Heart right ventricle (tissue), 16 donors: ENCODE measurements at regions not wholly inside any gene's neighbourhood (a gene's known extent, or its start where the extent isn't known, plus 50 kb on each side); places are given as distances from the start of the nearest gene placed in this dataset.

Source experiments
- ATAC-seq, 8 donors: fragments of 200-7000 bp; cut with Tn5 transposase; one replicate each; pipeline ENCODE4 v1.9.1; 2020; ENCODE audit warnings: mild to moderate bottlenecking in 8 of 8, moderate library complexity in 8 of 8, moderate number of reproducible peaks in 1 of 8
- DNase-seq, 2 donors: peaks; one replicate each; pipeline ENCODE4 v3.0.0-alpha.2; 2020
- H3K27ac ChIP-seq, 10 donors: fragments of 200-600 bp; sonication (generic) in 2 of 10; one replicate each; pipeline versions ENCODE4 v1.5.0 to v1.8.0; 2020 to 2022; ENCODE audit warnings: mild to moderate bottlenecking in 3 of 10
- H3K27me3 ChIP-seq, 7 donors: fragments of 200-600 bp; one replicate each; pipeline ENCODE4 v1.8.0; 2021 to 2022; ENCODE audit warnings: mild to moderate bottlenecking in 2 of 7
- H3K36me3 ChIP-seq, 9 donors: fragments of 200-600 bp; sonication (generic) in 1 of 9; one replicate each; pipeline versions ENCODE4 v1.5.0 to v1.8.0; 2020 to 2022; ENCODE audit warnings: mild to moderate bottlenecking in 2 of 9
- H3K4me1 ChIP-seq, 9 donors: fragments of 200-600 bp; sonication (generic) in 1 of 9; one replicate each; pipeline versions ENCODE4 v1.5.0 to v1.8.0; 2020 to 2022; ENCODE audit warnings: mild to moderate bottlenecking in 4 of 9
- H3K4me3 ChIP-seq, 10 donors: fragments of 200-600 bp; sonication (generic) in 2 of 10; one replicate each; pipeline versions ENCODE4 v1.5.0 to v1.8.0; 2020 to 2022; ENCODE audit warnings: mild to moderate bottlenecking in 7 of 10, moderate library complexity in 2 of 10
- H3K9me3 ChIP-seq, 11 donors: fragments of 200-600 bp in 10 of 11; sonication (generic) in 2 of 11; one replicate each; pipeline versions ENCODE4 v1.5.0 to v1.8.0; 2013 to 2022; ENCODE audit warnings: mild to moderate bottlenecking in 2 of 11, control low read depth in 1 of 11, moderate library complexity in 1 of 11
- CTCF ChIP-seq, 9 donors: fragments of 200-600 bp; sonication (generic) in 2 of 9; IDR thresholded peaks; one replicate each; pipeline versions ENCODE4 v1.5.0 to v1.8.0; 2021 to 2022; ENCODE audit warnings: antibody characterized with exemption in 9 of 9, mild to moderate bottlenecking in 5 of 9, moderate library complexity in 1 of 9
- WGBS, 2 donors: extraction: QIAGEN DNeasy Blood & Tissue Kit; methylation state at CpG; one replicate each; pipeline ENCODE4 v1.1.7; 2013; ENCODE audit warnings: inconsistent platforms in 1 of 2; 5-methylcytosine and 5-hydroxymethylcytosine counted together
- intact Hi-C, 10 donors: fragments of 100-400 bp; cut with DNase I; formaldehyde crosslinking; loops; one replicate each; pipeline versions ENCODE4 v1.11.1 to v1.14.2; 2022
- donor health status: Arrhythmogenic right ventricular cardiomyopathy.
- donor health status: ischemic (EF 13 %, LVEDD 7.1; RV severe dilation, severe dysfunction).
- donor health status: healthy with polysubstance abuse.
- donor health status: DM: no; HTN: yes; CAD: no.
- donor health status: DM: no; HTN: no; CAD: no.
- donor health status: ischemic (EF 25% LVEDD 6.9; RV normal size, moderate dysfunction).
- donor health status: ischemic (EF 25% LVEDD 5.7; RV mildly dilated, moderate dysfunction).
- donor health status: healthy.
- donor health status: DM: yes; HTN: yes; CAD: no.
- donor health status: Ischemic cardiomyopathy.
- donor health status: ischemic (EF 35%, LVEDD 5.7; RV mildly dilated, moderate dysfunction).
- donor health status: nonischemic (EF 11% LVEDD 7.7; RV severe dilation, severe dysfunction).
- donor health status: DM: yes; HTN: yes; CAD: no.
- donor health status: PGD.
- donor health status: ischemic (EF 29% LVEDD 5.4; RV normal size, mild dysfunction).
- donor health status: nonischemic (EF 23%, LVEDD 6.1; RV moderate dilation, normal function).

- H3K4me1 ChIP-seq, result peaks cover 0 to 11% (median 0%) of the 10 kb centered on the region in 9 donors
- H3K4me3 ChIP-seq, result no peak overlapping the region
- no peak for TF ChIP-seq CTCF (IDR thresholded peaks at IDR 0.05)
- intact Hi-C loops, result no loop called here
- ATAC-seq (no peak), DNase-seq (no peak)
- no peaks in the 10 kb centered on the region for H3K9me3 ChIP-seq
- H3K27ac ChIP-seq, result no peak overlapping the region
- no peaks in the 10 kb centered on the region for H3K36me3 ChIP-seq
- 92 to 93% methylated on average over 5 of the region's 5 CpGs for WGBS, 2 donors
- peaks cover 0 to 5% (median 0%) of the 10 kb centered on the region in 7 donors for H3K27me3 ChIP-seq
Measured at GRCh38 chr9:38338342-38339018, 54.0 kb upstream of the ALDH1B1 start.

GRCh38 chr9:38337706-38338264 is 54.7 kb upstream of the ALDH1B1 start:
- intact Hi-C loops, result no loop called here
- H3K27me3 ChIP-seq, result peaks cover 0 to 5% (median 0%) of the 10 kb centered on the region in 7 donors
- DNase-seq, result no peak

GRCh38 chr9:38337181-38337580 is 55.3 kb upstream of the ALDH1B1 start:
- no peak for DNase-seq
- no peak for ATAC-seq
- WGBS, 2 donors, result 83 to 85% methylated on average over 7 of the region's 7 CpGs
- H3K27me3 ChIP-seq, result peaks cover 0 to 5% (median 0%) of the 10 kb centered on the region in 7 donors
- no peaks in the 10 kb centered on the region for H3K36me3 ChIP-seq
- no peak for TF ChIP-seq CTCF (IDR thresholded peaks at IDR 0.05)
- no peak overlapping the region for H3K4me3 ChIP-seq
- H3K4me1 ChIP-seq, result peaks cover 0 to 11% (median 0%) of the 10 kb centered on the region in 9 donors
- intact Hi-C loops, result no loop called here
- H3K27ac ChIP-seq, result no peak overlapping the region
- no peaks in the 10 kb centered on the region for H3K9me3 ChIP-seq

More at GRCh38 chr9:38337706-38338264, 54.7 kb upstream of the ALDH1B1 start:
- no peak for ATAC-seq
- 84 to 87% methylated on average over 9 of the region's 9 CpGs for WGBS, 2 donors
- H3K9me3 ChIP-seq, result no peaks in the 10 kb centered on the region
- H3K36me3 ChIP-seq, result no peaks in the 10 kb centered on the region
- H3K4me3 ChIP-seq, result no peak overlapping the region
- no peak for TF ChIP-seq CTCF (IDR thresholded peaks at IDR 0.05)
- H3K4me1 ChIP-seq, result peaks cover 0 to 11% (median 0%) of the 10 kb centered on the region in 9 donors
- no peak overlapping the region for H3K27ac ChIP-seq

GRCh38 chr9:38336341-38336740 is 56.2 kb upstream of the ALDH1B1 start:
- Histone ChIP-seq H3K4me1 (peaks cover 0 to 11% (median 0%) of the 10 kb centered on the region in 9 donors), H3K4me3 (no peak overlapping the region), H3K27me3 (peaks cover 0 to 5% (median 0%) of the 10 kb centered on the region in 7 donors), H3K36me3 (no peaks in the 10 kb centered on the region), H3K27ac (no peak overlapping the region), H3K9me3 (no peaks in the 10 kb centered on the region)
- WGBS, 2 donors, result 51 to 60% methylated on average over 8 of the region's 8 CpGs
- ATAC-seq (peak in 4 of 8 donors; percentile 21 to 32 (median 24)), DNase-seq (no peak)
- TF ChIP-seq CTCF (IDR thresholded peaks at IDR 0.05), result no peak
- intact Hi-C loops, result no loop called here
